HG03565 (cell line): ENCODE measurements at regions not wholly inside any gene's neighbourhood (a gene's known extent, or its start where the extent isn't known, plus 50 kb on each side); places are given as distances from the start of the nearest gene placed in this dataset.
"Not testable (repeated sequence)": the region's sequence is repeated elsewhere in the genome, so short reads cannot be mapped to it uniquely, and the experiment has no call there.

Experiments used
- ATAC-seq: cut with Tn5 transposase; IDR thresholded peaks from one replicate; pipeline ENCODE4 v1.9.1; 2021; ENCODE audit warnings: mild to moderate bottlenecking, moderate library complexity; ENCODE audit not compliant: unreplicated experiment

DNA sequence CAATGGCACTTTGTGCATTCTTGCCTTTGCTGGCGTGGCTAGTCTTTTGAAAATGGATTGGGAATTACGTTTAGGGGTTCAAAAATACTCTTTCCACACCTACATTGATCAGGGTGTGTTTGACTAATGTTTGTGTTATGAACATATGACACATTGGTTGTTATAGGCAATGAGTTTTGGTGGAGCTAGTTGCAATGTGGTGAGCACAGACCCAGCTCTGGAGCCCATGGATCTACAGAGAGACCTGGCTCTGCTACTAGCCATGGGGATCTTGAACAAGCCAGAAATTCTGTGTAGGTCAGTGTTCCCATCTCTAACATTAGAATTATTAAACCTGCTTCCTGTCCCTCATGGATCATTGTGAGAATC is 222.4 kb upstream of the UBL3 start:
- ATAC-seq: no peak

DNA sequence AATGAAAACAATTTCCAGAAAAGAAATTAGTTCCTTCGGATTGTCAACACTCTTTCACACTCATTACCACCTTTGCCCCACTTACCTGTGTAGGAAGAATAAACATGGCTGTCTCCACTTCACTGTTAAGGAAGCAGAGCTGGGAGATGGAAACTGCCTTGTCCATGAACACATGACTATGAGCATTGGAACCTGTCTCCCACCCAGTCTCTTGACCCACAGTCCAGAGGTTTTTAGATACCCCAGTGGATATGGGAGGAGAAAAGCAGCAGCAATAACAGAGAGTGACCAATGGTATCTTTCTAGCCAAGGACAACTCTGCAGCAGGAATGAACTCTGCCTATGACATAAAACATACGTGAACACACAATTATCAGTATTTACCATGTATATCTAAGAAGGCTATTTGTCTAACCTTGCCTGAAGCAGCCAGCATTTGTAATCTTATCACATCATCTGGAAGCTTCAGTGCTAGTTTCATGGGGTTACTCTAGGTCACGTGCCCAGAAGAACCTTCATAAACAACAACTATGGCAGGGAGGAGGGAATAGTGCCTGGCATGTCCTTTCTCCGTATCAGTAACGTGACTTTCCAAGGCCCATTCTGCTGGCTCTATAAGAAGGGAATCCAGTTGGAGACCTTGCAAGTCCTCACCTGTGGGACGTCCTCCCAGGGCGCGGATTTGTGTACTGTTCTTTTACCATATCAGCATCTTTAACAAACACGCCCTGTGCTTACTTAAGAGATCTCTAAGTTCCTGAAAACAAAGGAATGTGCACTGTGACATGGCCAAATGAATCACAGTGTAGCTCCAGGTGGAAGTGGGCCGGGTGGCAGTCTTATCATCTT is 221.8 kb upstream of the UBL3 start:
- ATAC-seq: no peak

DNA sequence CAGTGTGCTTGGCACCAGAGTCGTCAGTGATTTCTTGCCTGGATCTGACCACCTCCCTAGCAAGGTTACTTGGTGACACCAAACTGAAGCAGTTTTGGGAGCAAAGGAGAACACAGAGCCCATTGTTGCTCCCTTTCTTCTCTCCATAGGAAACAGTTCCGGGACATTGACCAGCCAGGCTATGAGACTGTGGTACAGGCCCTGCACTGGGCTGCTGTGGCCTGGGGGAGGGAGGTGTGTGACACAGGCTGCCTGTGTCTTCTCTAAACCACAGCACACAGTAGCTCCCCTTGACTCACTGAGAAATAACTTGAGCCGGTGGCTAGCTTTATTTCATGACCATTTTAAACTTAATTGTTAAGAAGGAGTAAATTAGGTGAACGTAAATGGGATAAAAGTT is 214.8 kb upstream of the UBL3 start:
- ATAC-seq: no peak

DNA sequence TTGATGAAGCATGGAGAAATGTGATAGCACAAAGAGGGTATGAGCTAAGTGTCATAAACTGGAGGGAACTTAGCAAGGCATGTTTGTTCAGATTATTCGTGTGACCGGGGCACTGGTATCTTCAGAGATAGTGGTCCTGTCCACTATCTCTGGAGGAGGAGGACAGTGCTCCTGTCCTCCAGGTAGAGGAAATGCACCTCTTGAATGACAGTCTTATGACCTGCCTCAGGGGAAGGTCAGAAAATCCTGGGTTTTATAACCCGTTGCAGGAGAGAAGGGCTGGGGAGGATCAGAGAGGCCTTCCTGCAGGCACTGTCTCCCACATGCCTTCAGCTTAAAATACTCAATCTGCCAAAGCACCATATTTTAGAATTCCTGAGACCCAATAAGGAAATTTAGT is 213.5 kb upstream of the UBL3 start:
- ATAC-seq: no peak

DNA sequence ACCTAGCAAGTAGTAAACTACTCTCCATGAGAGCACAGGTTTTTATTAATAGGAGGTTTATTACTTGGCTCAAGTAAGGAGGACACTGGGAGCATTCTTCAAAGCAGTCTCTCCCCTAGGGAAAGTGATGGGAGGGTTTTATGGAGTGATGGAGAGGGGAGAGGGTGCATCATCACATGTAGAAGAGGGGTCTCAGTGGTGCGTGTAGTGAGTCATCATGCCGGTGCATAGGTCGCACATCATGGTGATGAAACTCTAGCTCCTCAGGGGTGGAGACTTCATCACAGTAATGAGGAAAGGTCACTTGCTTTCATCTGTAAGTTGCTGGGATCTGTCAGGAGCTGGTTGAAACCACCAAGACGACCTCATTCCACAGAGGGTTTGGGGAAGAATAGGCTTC is 210.8 kb upstream of the UBL3 start:
- no peak for ATAC-seq

DNA sequence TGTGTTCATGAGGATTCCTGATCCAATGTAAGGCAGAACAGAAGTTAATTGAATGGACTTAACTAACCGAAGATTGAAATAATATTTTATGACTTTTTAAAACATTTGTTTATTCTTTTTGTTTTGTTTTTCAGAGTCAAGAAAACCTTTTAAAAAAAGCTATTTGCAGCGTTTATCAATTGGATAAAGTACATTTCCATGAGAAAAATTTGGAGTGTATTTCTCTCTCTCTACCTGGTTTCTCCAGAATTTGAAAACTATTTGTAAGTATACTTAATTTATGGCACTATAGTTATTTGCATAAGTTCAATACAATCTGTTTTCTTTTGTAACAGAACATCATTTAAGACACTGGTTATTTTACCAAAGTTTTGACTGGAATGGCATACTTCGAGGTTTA is 208.0 kb upstream of the UBL3 start:
- no peak for ATAC-seq

DNA sequence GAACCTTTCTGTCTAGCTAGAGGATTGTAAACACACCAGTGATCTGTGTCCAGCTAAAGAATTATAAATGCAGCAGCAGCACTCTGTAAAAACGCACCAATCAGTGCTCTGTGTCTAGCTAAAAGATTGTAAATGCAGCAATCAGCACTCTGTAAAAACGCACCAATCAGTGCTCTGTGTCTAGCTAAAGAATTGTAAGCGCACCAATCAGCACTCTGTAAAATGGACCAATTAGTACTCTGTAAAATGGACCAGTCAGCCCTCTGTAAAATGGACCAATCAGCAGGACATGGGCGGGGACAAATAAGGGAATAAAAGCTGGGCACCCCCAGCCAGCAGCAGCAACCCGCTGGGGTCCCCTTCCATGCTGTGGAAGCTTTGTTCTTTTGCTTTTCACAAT is 204.1 kb upstream of the UBL3 start:
- ATAC-seq: not testable (repeated sequence)

DNA sequence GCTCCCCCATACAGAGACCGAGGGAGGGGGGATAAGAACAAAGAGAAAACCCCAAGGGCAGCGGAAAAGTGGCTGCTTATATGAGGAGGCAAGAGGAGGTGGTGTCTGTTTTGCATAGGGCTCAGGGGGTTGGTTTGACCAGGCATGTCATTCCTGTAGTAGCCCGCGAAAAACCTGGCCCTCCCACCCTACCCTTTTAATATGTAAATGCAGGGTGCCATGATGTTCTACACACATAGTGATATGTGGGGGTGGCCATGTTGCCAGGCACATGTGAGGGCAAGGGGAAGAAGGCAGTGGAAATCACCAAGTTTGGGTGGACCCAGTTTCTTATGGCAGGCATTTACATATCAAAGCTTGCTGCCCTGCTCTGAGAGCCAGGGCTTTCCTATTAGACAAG is 203.5 kb upstream of the UBL3 start:
- no peak for ATAC-seq

DNA sequence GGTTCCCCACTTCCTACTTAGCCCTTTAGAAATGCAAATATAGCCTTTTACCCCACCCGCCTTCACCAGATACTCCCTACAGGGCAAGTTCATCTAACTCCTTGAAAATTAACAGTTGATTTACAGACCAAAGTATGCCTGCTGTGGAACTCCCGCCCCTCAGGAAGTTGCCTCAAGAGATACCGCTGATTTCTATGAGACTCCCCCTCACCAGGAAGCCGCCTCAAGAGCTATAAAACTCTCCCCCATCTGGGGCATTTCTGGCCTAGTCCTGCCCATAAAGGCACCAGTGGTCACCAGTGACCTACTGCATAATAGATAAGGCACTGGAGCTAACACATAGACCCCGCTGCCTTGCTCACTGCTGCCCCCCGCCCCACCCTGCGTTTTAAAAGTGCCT is 201.7 kb upstream of the UBL3 start:
- no peak for ATAC-seq

DNA sequence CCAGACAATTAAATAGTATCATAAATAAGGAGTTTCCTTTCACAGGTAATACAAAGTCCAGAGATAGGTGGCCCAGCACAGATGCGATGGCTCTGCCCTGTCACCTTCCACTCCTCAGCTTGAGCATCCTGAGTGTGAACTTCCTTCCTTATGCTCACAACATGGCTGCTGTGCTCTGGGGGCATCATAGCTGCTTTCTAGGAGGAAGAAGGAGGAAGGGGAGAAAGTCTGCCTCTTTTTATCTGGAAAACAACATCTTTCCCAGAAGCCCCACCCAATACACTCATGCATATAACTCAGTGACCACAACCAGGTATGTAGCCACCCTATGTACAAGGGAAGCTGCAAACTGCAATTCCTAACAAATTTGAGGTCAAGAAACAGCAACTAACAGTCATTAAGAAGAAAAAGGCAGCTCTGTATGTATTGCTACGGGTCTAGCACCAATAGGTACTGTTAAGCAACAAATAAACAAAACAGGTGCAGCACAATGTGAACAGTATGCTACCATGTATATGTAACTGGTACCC is 201.2 kb upstream of the UBL3 start:
- ATAC-seq: no peak

DNA sequence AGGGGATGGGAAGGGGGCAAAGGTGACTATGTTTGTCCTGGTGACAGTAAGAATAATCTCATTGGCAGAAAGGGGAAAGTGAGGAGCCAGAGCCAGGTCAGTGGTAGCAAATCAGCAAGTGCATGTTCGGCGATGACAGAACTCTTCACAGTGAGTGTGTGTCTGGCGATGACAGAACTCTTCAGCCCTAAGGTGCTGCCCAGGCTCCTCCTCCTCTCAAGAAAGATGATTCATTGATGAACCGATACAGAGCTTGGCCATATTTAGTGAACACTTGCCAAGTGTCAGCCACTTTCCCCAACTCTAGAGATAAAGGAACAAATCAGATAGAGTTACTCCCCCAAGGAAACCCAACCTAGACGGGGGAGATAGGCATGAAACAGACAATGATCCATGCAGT is 199.3 kb upstream of the UBL3 start:
- ATAC-seq: no peak

DNA sequence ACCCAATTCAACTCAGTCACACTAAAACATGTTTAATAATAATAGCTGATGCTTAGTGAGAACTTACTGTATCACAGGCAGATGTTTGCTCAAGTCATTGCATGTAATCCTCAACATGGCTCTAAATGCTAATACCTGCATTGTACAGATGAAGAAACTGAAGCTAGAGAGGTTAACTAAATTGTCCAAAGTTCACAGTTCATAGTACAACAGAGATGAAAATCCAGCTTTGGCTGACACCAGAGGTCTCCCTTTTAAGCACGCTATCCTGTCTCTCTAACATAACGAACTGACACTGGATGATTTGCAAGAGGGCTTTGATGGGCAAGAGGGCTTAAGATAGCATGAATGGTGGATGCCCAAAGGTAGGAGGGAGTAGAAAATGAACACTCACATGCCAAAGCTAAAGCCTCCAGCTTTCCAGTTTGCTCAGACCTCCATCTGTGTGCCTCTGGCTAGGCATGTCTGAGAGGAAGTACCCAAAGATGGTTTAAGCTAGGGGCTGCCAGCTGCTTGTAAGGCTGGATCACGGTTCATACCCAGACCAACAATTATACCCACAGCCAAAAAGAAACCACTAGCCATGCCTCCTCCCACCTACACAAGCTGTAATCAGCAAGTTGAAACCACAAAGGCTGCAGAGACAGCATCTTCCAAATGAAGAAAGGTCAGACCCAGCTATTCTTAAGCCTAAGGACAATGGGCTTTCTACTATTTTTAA is 196.9 kb upstream of the UBL3 start:
- ATAC-seq: no peak

DNA sequence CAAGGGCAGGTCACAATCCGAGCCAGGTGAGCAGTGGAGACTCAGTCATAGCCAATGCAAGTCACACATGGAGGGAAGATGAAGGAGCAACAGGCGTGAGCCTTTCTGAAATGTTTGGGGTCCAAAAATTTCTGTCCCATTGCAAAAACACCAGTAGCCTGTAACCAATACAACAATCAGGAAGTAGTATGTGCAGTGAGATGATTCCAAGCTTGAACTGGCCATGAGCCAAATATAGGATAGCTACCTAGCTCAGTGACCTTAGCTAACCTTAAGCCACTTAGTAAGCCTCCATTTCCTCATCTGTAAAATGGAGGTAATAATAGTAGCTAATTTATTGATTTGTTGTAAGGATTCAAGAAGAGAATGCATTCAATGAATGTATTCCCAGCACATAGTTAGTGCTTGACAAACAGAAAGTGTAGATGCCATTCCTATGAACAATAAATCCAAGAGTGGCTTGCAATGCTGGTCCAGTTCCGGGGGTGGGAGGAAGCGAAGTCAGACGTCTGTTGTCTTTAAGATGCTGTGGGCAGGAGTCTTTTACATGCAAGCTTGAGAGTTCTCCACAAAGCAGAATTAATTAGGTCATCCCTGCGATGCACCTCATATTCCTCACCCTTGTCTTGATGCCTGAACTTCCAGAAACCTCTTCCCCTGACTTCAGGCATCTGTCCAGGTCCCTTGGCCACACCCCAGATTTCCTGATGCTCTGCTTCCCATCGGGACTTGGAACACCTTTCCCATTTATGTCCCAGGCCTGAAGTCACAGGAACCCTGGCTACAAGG is 195.7 kb upstream of the UBL3 start:
- ATAC-seq: no peak

DNA sequence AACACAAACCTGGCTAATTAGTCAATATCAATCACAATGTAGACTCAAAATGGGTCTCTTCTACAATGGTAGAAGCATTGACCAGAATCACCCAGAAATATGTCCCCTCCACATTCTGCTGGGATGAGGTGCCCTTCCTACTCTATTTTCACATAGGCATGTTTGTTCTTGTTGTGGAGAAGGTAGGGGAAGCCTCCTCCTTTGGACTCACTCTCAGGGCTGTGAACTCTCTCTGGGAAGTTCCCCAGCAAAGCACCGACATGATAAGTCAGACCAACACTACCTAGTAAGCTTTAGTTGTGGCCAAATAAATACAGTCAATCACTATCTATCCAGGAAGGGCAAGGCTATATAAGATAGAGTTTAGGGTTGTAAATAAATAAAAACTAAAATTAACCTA is 194.5 kb upstream of the UBL3 start:
- no peak for ATAC-seq

DNA sequence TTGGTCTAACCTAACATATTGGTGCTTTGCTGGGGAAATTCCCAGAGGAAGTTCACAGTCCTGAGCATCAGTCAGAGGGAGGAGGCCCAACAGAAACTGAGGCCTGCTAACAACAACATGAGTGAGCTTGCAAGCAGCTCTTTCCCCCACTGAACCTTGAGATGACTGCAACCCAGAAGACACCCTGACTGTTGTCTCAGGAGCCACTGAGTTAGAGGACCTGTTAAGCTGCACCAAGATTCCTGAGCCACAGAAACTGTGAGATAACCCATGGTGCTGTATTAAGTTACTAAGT is 193.2 kb upstream of the UBL3 start:
- ATAC-seq: no peak

DNA sequence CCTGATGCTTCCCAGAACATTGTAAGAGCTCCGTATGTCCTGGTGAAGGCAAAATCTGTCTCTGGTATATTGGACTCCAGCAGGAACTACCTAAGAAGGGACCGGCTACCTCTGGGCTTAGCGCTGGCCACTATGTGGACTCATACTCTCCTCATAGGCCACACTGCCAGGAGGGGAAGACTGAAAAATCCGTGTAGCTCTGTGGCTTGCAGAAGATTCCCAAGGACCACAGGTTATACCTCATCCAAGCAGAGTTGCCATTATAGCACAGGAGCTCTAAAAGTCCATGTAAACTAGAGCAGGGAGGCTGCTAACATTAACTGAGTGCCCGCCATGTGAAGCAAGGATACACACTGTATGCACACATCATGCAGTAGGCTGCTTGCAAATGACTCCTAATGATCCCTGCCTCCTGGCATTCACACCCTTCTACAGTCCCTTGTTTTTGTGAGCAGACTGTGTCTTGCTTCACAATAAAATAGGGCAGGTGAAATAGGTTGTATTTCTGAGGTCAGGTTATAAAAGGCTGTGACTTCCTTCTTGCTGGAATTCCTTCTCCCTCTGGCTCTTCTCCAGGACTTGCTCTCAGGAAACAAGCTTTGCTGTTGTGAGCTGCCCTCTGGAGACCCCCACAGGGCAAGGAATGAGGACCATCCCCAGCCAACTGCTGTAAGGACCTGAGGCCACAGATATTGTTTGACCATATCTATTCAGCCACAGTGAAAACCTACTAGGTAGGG is 192.6 kb upstream of the UBL3 start:
- no peak for ATAC-seq

DNA sequence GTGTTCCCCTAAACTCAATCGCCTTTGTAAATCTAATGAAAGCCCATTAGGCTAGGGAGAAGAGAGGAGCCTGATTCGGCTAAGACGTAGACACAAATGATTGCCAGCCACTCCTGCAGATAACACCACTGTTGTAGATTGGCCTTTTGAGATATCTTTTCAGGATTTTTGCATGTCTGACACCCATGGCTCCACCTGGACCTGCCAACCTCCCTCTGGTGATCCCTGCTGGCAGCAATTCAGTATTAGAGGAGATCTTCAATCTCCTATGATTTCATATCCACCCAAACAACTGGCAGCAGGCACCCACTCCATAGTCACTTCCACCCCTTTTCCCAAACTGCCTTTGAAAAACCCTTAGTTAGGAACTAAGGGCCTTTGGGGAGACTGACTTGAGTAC is 191.9 kb upstream of the UBL3 start:
- no peak for ATAC-seq

DNA sequence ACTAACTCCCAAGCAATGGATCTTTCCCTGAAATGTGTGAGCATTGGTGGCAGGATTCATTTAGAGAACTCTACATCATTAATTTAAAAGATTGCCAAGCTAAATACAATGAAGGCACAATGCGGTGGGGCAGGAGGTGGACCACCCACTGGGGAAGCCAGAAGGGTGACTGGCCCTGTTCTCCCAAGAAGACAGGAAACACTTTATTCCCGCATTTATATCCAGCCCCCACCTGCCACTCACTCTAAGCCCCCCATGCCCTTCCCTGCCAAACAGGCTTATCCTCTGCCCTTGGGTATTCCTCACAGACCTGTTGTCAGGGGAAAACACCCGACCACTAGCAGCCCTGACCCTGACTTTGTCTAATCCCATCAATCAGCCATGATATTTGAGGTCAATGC is 189.1 kb upstream of the UBL3 start:
- ATAC-seq: no peak

DNA sequence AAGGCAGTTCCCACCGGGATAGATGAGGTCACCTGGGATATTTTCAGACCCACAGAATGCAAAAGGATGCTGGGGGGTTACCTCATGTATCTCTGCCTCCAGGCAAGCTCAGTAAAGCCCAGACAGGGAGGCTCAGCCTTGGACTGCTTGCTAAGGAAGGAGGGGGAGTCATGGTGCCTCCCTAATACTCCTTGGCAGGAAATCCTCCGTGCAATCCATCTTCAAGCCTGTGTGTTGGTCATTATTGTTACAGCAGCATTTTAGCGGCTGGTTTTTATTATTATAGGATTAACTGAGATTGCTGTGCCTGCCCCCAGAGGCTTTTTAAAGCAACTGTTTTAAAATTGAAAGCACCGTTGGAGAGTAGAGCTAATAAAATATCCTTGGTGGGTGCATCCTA is 188.5 kb upstream of the UBL3 start:
- no peak for ATAC-seq

DNA sequence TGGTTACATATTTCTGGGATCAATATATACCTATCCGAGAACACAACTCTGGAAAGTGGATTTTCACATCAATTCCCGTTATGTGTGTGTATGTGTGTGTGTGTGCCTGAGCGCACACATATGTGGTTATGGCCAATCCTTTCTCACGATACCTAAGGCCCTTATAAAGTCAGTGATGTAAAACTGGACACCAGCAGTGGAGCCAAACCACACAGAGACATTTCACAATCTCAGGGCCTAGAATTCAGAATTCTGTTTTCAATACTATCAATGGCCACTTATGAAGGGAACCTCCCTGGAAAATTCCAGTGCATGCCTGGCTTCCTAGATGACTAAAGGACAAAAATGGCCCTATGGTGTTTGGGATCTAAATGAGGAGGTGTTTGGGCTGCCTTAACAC is 187.3 kb upstream of the UBL3 start:
- no peak for ATAC-seq

DNA sequence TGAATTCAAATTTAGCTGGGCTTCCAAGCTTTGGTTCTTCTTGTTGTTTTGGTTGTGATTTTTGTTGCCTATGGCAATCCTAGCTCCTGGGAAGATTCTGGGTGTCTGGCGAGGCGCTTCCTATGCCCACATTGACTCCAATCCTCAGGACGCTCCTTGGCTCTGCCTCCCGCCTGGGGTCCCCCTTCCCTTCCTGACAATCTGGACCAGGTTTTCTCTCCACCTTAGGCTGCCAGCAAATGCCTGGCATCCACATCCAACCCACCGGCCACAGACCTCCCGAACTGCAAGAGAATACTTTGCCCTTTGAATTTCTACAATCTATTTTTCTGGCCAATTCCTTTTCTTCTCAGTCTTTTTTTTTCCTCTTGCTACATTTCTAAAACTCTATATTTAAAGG is 186.9 kb upstream of the UBL3 start:
- ATAC-seq: no peak
